HCT116 (cell line): ENCODE measurements at regions not wholly inside any gene's neighbourhood (a gene's known extent, or its start where the extent isn't known, plus 50 kb on each side); places are given as distances from the start of the nearest gene placed in this dataset.

Experiments
- ATAC-seq: fragments of 200-7000 bp; cut with Tn5 transposase; 2 replicates; pipeline ENCODE4 v1.9.1; 2020; ENCODE audit warnings: mild to moderate bottlenecking, moderate library complexity
- BruUV-seq: library from RNA; stranded (reverse); fragments of 400-500 nt; replicated peaks from 2 replicates; lab custom pipeline; 2021; lab: Mats Ljungman, UMichigan
- CTCF ChIA-PET: fragments of 300-600 bp; sonication (Branson Sonifier 250); formaldehyde crosslinking; loops from one replicate; lab custom pipeline; 2021; ENCODE audit warnings: antibody characterized with exemption; lab: Charles Lee
- POLR2A ChIA-PET: fragments of 300-600, 350-600 bp; sonication (Branson Sonifier 250); formaldehyde crosslinking; loops from one replicate; lab custom pipeline; 2021; ENCODE audit warnings: antibody characterized with exemption; lab: Charles Lee
- RAD21 ChIA-PET, 2 experiments: fragments of 300-600 bp; sonication (Branson Sonifier 250); formaldehyde crosslinking; loops; one replicate each; lab custom pipeline; 2023; ENCODE audit warnings: low total read pairs in 2 of 2; ENCODE audit not compliant: uncharacterized antibody in 2 of 2, unreplicated experiment in 2 of 2, low non-redundant PET in 1 of 2; lab: Charles Lee
- DNase-seq: peaks from one replicate; pipeline ENCODE4 v3.0.0-alpha.2; 2010; ENCODE audit warnings: low read depth, low spot score
- H2AFZ ChIP-seq: fragments of 200-600 bp; shearing (Covaris generic), sonication (generic); 2 replicates; pipeline ENCODE4 v1.6.1; 2017; ENCODE audit warnings: low read depth, mixed run types, mixed read lengths, antibody characterized with exemption, low read length; ENCODE audit not compliant: poor library complexity, severe bottlenecking
- H3K27ac ChIP-seq: 2 replicates; pipeline ENCODE4 v1.5.1; 2012; ENCODE audit warnings: low read depth, low read length
- H3K27me3 ChIP-seq: fragments of 200-600 bp; sonication (generic); 2 replicates; pipeline ENCODE4 v1.6.1; 2016; ENCODE audit warnings: mixed run types, low read length, mixed read lengths; ENCODE audit not compliant: insufficient read depth
- H3K36me3 ChIP-seq, 2 experiments: fragments of 200-500 bp in 1 of 2; fragments of 200-600 bp in 1 of 2; sonication (Bioruptor generic) in 1 of 2; sonication (generic) in 1 of 2; 2 replicates each; pipeline versions ENCODE4 v1.5.1 to v1.6.1; 2014 to 2016; ENCODE audit warnings: low read length in 2 of 2, inconsistent platforms in 1 of 2, mixed read lengths in 1 of 2, mixed run types in 1 of 2; ENCODE audit not compliant: insufficient read depth in 2 of 2, control insufficient read depth in 1 of 2
- H3K4me1 ChIP-seq, 2 experiments: fragments of 200-600 bp in 1 of 2; sonication (generic) in 1 of 2; 2 replicates each; pipeline versions ENCODE4 v1.5.1 to v1.6.1; 2012 to 2017; ENCODE audit warnings: low read length in 2 of 2, inconsistent platforms in 1 of 2, mild to moderate bottlenecking in 1 of 2, mixed read lengths in 1 of 2, mixed run types in 1 of 2, moderate library complexity in 1 of 2; ENCODE audit not compliant: insufficient read depth in 2 of 2, control insufficient read depth in 1 of 2
- H3K4me2 ChIP-seq: fragments of 200-600 bp; sonication (generic); 2 replicates; pipeline ENCODE4 v1.6.1; 2017; ENCODE audit warnings: mixed run types, low read length, mixed read lengths
- H3K4me3 ChIP-seq, 2 experiments: fragments of 200-600 bp in 1 of 2; sonication (generic) in 1 of 2; replicated peaks in 1 of 2; 2 replicates each; pipeline ENCODE4 v1.5.1; 2011 to 2016; ENCODE audit warnings: low read length in 2 of 2, control low read depth in 1 of 2, low read depth in 1 of 2, mild to moderate bottlenecking in 1 of 2, mixed read lengths in 1 of 2, mixed run types in 1 of 2
- H3K79me2 ChIP-seq: fragments of 200-600 bp; sonication (generic); 2 replicates; pipeline ENCODE4 v1.6.1; 2017; ENCODE audit warnings: mild to moderate bottlenecking, mixed run types, low read length, moderate library complexity, mixed read lengths; ENCODE audit not compliant: insufficient read depth
- H3K9ac ChIP-seq: fragments of 200-600 bp; sonication (generic); 2 replicates; pipeline ENCODE4 v1.6.1; 2016; ENCODE audit warnings: low read length, mixed read lengths
- H3K9me2 ChIP-seq: fragments of 200-600 bp; sonication (generic), shearing (Covaris generic); 2 replicates; pipeline ENCODE4 v1.6.1; 2017; ENCODE audit warnings: mixed run types, mild to moderate bottlenecking, moderate library complexity; ENCODE audit not compliant: insufficient read depth
- H3K9me3 ChIP-seq, 2 experiments: fragments of 200-500 bp in 1 of 2; fragments of 200-600 bp in 1 of 2; sonication (Bioruptor generic) in 1 of 2; sonication (generic) in 1 of 2; 2 replicates each; pipeline ENCODE4 v1.6.1; 2014 to 2017; ENCODE audit warnings: low read length in 2 of 2, mixed read lengths in 2 of 2, inconsistent platforms in 1 of 2, low read depth in 1 of 2, mild to moderate bottlenecking in 1 of 2, mixed run types in 1 of 2, moderate library complexity in 1 of 2; ENCODE audit not compliant: control insufficient read depth in 1 of 2, insufficient read depth in 1 of 2
- H4K20me1 ChIP-seq: fragments of 200-600 bp; sonication (generic), shearing (Covaris generic); 2 replicates; pipeline ENCODE4 v1.6.1; 2017; ENCODE audit warnings: mixed run types, mild to moderate bottlenecking, moderate library complexity; ENCODE audit not compliant: insufficient read depth
- EGR1 ChIP-seq: IDR thresholded peaks from 2 replicates; pipeline ENCODE4 v1.6.1; 2012; ENCODE audit warnings: low read depth
- ELF1 ChIP-seq: IDR thresholded peaks from 2 replicates; pipeline ENCODE4 v1.6.1; 2012; ENCODE audit warnings: low read depth, borderline replicate concordance
- EZH2 ChIP-seq: fragments of 200-600 bp; sonication (generic); IDR thresholded peaks from 2 replicates; pipeline ENCODE4 v1.6.1; 2017; ENCODE audit warnings: antibody characterized with exemption, mixed run types
- EZH2phosphoT487 ChIP-seq: fragments of 200-600 bp; IDR thresholded peaks from 2 replicates; pipeline ENCODE4 v1.6.1; 2018; ENCODE audit warnings: antibody characterized with exemption, borderline replicate concordance
- RAD21 ChIP-seq: IDR thresholded peaks from 2 replicates; pipeline ENCODE4 v1.6.1; 2012; ENCODE audit warnings: low read depth, mild to moderate bottlenecking
- SIN3A ChIP-seq: IDR thresholded peaks from 2 replicates; pipeline ENCODE4 v1.6.1; 2012; ENCODE audit warnings: low read depth
- SRF ChIP-seq: IDR thresholded peaks from 2 replicates; pipeline ENCODE4 v1.6.1; 2012; ENCODE audit warnings: low read depth
- YY1 ChIP-seq: IDR thresholded peaks from 2 replicates; pipeline ENCODE4 v1.6.1; 2011; ENCODE audit warnings: low read length, low read depth, moderate library complexity, mild to moderate bottlenecking; ENCODE audit not compliant: insufficient replicate concordance; ENCODE audit errors: extremely low read depth
- ZFX ChIP-seq: fragments of 450-650 bp; IDR thresholded peaks from 2 replicates; pipeline ENCODE4 v1.6.1; 2017
- intact Hi-C: fragments of 100-400 bp; cut with micrococcal nuclease; formaldehyde crosslinking; loops from 2 replicates; pipeline ENCODE4 v1.10.0; 2022
- TF ChIP-seq, protein P1 (sequence below): IDR thresholded peaks from 2 replicates; pipeline ENCODE4 v1.6.1; 2012
- TF ChIP-seq, protein P2 (sequence below): IDR thresholded peaks from 2 replicates; pipeline ENCODE4 v1.6.1; 2011; ENCODE audit warnings: mild to moderate bottlenecking, low read length, moderate library complexity; ENCODE audit not compliant: insufficient replicate concordance; ENCODE audit errors: extremely low read depth
- TF ChIP-seq, protein P3 (sequence below), 3 experiments: fragments of 200-600 bp in 1 of 3; sonication (generic) in 1 of 3; IDR thresholded peaks in 2 of 3; conservative IDR thresholded peaks in 1 of 3; 2 replicates each; pipeline ENCODE4 v1.5.1; 2012 to 2017; ENCODE audit warnings: low read depth in 2 of 3, low read length in 2 of 3, antibody characterized with exemption in 1 of 3, borderline replicate concordance in 1 of 3, control low read depth in 1 of 3, mild to moderate bottlenecking in 1 of 3, mixed read lengths in 1 of 3, mixed run types in 1 of 3, moderate library complexity in 1 of 3; ENCODE audit not compliant: insufficient read depth in 1 of 3
- TF ChIP-seq, protein P4 (sequence below): IDR thresholded peaks from 2 replicates; pipeline ENCODE4 v1.6.1; 2012

DNA sequence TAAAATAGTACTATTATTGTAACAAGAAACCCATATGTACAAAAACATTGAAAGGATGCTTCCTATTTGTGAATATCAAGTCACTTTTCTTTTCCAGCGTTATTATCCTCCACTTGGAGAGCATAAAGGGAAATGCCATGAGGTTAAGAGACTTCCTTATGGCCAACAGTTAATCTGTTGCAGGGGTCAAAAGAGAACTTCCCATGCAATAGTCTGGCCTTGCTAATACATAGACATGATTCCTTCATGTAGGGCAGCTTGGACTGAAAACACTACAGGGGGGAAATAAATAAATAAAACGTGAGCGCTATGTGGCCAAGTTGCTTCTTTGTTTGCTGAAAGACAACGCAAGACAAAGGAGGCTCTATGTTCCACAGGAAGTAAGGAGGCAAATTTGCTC is 269.1 kb upstream of the EDNRB start:
- peaks cover 0 to 13% of the 10 kb centered on the region in 2 experiments; a peak in 1 of 4 replicates for H3K9me3 ChIP-seq
- no peaks in the 10 kb centered on the region for H3K4me1 ChIP-seq
- TF ChIP-seq EZH2 (no peak), EGR1 (no peak), RAD21 (no peak), SRF (no peak), ZFX (no peak), SIN3A (no peak), YY1 (no peak), EZH2phosphoT487 (no peak), ELF1 (no peak)
- TF ChIP-seq, protein P1, sequence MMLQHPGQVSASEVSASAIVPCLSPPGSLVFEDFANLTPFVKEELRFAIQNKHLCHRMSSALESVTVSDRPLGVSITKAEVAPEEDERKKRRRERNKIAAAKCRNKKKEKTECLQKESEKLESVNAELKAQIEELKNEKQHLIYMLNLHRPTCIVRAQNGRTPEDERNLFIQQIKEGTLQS: no peak
- TF ChIP-seq, protein P2, sequence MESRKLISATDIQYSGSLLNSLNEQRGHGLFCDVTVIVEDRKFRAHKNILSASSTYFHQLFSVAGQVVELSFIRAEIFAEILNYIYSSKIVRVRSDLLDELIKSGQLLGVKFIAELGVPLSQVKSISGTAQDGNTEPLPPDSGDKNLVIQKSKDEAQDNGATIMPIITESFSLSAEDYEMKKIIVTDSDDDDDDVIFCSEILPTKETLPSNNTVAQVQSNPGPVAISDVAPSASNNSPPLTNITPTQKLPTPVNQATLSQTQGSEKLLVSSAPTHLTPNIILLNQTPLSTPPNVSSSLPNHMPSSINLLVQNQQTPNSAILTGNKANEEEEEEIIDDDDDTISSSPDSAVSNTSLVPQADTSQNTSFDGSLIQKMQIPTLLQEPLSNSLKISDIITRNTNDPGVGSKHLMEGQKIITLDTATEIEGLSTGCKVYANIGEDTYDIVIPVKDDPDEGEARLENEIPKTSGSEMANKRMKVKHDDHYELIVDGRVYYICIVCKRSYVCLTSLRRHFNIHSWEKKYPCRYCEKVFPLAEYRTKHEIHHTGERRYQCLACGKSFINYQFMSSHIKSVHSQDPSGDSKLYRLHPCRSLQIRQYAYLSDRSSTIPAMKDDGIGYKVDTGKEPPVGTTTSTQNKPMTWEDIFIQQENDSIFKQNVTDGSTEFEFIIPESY: no peak
- TF ChIP-seq, protein P3, sequence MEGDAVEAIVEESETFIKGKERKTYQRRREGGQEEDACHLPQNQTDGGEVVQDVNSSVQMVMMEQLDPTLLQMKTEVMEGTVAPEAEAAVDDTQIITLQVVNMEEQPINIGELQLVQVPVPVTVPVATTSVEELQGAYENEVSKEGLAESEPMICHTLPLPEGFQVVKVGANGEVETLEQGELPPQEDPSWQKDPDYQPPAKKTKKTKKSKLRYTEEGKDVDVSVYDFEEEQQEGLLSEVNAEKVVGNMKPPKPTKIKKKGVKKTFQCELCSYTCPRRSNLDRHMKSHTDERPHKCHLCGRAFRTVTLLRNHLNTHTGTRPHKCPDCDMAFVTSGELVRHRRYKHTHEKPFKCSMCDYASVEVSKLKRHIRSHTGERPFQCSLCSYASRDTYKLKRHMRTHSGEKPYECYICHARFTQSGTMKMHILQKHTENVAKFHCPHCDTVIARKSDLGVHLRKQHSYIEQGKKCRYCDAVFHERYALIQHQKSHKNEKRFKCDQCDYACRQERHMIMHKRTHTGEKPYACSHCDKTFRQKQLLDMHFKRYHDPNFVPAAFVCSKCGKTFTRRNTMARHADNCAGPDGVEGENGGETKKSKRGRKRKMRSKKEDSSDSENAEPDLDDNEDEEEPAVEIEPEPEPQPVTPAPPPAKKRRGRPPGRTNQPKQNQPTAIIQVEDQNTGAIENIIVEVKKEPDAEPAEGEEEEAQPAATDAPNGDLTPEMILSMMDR (IDR thresholded peaks at IDR 0.05 in 2 of 3, conservative IDR thresholded peaks at IDR 0.05 in 1 of 3; ENCODE audit: borderline replicate concordance in 1 of 3, insufficient read depth in 1 of 3, low read depth in 2 of 3, low read length in 2 of 3): no peak
- TF ChIP-seq, protein P4, sequence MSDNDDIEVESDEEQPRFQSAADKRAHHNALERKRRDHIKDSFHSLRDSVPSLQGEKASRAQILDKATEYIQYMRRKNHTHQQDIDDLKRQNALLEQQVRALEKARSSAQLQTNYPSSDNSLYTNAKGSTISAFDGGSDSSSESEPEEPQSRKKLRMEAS: no peak
- intact Hi-C loops: no loop called here
- RAD21 ChIA-PET: no interaction called here
- no peaks in the 10 kb centered on the region for H4K20me1 ChIP-seq
- CTCF ChIA-PET: no interaction called here
- H3K4me3 ChIP-seq: no peak overlapping the region
- H3K9me2 ChIP-seq: no peaks in the 10 kb centered on the region
- H3K79me2 ChIP-seq: no peaks in the 10 kb centered on the region
- BruUV-seq: no TSS peak
- no peak overlapping the region for H3K4me2 ChIP-seq
- no peaks in the 10 kb centered on the region for H3K27me3 ChIP-seq
- POLR2A ChIA-PET: no interaction called here
- H3K27ac ChIP-seq: no peak overlapping the region
- ATAC-seq (no peak), DNase-seq (no peak)
- H3K9ac ChIP-seq: no peak overlapping the region
- no peak overlapping the region for H2AFZ ChIP-seq
- H3K36me3 ChIP-seq: no peaks in the 10 kb centered on the region
